HG03108 (cell line): ENCODE measurements at regions not wholly inside any gene's neighbourhood (a gene's known extent, or its start where the extent isn't known, plus 50 kb on each side); places are given as distances from the start of the nearest gene placed in this dataset.
"Not testable (repeated sequence)": the region's sequence is repeated elsewhere in the genome, so short reads cannot be mapped to it uniquely, and the experiment has no call there.

Experiments
- ATAC-seq: cut with Tn5 transposase; IDR thresholded peaks from one replicate; pipeline ENCODE4 v1.9.1; 2021; ENCODE audit warnings: moderate library complexity; ENCODE audit not compliant: unreplicated experiment

DNA sequence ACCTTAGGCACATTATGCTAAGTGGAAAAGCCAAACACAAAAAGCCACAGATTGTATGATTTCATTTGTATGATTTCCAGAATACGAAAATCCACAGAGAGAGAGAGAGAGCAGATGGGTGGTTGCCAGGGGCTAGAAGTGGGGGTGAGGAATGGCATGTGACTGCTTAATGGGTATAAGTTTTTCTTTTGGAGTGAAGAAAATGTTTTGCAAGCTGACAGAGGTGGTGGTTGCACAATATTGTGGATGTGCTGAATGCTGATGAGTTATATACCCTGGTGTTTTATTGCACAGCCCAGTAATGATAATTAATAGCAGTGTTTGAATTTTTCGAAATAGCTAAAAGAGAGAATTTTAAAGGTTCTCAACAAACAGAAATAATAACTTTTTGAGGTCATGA, 386.1 kb upstream of the HS3ST1 start:
- no peak for ATAC-seq

DNA sequence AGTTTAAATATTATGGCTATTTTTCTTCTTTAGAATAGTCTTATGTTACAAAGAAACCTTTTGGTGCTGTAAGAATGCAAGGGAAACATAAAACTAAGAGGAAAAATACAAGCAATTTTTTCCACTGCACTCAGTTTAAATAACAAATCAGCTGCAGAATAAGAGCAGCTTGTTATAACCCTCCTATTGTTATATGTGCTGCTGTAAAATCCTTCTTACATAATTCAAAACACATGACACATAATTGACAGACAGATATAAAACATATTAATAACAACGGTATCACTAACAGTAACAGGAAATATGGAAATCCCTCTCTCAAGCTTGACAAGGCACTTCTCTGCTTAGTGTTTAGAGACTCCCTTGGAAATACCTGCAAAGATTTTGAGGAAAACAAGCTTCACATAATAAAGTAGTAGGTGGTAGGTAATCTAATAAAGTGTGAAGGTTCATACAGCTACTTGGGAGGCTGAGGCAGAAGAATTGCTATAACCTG, 385.3 kb upstream of the HS3ST1 start:
- ATAC-seq = no peak

DNA sequence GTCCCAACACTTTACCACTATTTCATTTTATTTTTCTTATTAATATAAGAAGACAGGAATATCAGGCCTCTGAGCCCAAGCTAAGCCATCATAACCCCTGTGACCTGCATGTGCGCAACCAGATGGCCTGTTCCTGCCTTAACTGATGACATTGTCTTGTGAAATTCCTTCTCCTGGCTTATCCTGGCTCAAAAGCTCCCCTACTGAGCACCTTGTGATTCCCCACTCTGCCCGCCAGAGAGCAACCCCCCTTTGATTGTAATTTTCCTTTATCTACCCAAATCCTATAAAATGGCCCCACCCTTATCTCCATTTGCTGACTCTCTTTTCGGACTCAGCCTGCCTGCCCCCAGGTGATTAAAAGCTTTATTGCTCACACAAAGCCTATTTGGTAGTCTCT, 382.8 kb upstream of the HS3ST1 start:
- not testable (repeated sequence) for ATAC-seq

DNA sequence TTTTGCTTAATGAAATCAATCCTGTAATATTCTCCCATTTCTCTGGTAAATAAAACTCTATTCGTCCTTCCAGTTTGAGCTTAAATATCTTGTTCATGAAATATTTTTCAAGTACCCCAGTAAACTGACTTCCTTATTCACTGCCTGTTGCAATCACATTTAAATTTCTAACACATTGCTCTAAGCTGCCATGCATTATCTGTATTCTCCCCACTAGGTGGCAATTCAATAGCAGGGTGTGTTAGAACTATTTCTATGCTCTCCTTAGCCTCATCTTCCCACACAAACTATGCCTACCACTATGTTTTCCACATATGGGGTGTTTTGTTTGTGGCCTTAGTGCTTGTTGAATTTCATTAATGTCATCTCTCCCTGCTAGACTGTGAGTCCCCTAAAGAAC, 377.1 kb upstream of the HS3ST1 start:
- ATAC-seq = no peak

DNA sequence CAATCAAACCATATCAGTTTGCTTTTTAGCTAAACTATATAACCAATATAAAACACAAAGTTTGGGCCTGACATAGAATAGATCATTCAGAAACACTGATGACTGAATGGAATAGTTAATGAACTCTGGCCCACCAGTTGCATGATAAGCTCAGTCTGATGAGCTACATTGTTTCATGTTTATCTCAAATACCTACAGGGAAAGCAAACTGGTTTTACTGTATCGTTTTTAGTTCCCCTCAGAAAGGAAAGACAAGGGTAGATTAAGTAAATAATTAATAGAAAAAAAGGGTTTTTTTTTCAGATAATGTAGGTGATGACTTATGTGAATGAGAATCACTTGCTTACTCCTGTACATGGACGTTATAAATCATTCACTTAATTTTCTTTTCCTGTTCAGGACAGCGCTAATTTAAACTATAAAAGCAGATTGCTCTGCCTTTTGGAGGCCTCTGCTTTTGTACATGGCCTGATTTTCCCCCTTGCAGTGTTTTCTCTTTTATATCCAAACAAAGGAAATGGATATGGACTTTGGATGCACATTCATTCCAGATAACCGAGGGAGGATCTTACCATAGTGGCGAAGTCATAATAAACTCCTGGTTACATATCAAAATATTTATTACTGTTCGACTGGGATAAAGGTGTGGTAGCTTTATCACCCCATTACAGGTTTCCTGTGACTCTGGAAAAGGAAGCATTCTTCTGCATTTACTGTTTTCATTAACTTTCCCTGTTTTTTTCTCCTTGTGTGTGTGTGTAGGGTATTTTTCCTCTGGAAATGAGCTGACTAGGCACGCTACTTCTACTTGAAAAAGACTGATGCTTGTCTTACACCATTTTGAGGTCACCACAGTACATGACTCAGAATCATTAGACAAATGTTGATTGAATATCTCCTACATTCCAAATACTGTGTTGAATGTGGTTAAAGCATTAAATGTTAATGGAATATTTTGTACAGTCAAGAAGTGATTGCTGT, 373.1 kb upstream of the HS3ST1 start:
- ATAC-seq = no peak

DNA sequence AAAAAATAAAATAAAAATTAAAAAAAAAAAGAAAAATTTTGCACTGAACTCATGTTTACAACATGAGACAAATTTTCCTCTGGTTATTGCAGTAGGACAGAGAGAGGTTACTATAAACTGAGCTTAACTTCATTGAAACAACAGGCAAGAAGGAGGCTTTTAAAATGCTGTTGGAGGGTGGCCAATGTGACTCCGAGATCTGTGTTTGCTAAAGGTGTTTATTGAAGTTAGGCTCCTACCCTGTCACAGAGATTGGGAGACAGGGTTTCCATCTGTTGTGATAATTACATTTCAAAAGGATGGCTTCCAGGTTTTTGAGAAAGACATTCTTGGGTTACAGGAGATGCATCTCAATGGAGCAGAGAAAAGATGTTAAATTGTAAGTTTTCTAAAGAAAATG, 370.5 kb upstream of the HS3ST1 start:
- no peak for ATAC-seq

DNA sequence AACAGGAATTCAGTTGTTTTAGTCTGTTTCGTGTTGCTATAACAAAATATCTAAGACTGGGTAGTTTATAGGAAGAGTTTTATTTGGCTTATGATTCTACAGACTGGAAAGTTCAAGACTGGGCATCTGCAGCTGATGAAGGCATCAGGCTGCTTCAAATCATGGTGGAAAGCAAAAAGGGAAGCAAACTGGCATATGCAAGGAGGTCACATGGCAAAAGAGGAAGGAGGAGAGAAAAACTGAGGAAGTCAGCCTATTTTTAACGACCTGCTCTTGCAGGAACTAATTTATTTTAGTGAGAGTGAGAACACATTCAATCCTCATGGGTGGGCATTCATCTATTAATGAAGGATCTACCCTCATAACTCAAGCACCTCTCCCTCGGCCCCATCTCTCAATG, 363.1 kb upstream of the HS3ST1 start:
- ATAC-seq = no peak

DNA sequence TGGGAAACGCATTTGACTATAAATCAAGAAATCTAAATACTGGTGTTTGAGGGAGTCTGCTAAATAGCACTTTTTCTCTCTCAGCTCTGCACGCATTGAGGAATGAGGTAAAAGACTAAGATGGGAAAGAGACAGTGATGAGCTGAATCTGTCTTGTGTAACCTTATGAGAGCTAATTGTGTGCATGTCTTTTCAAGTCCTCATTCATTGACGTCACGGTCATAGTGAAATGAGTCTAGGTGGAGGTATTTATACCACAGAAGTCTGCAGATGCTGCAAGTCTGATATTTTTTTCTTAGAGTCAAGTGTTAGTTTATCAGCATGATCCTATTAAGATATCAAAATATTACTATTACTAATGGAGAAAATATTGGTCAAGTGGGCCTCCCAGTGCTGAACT, 361.5 kb upstream of the HS3ST1 start:
- no peak for ATAC-seq

DNA sequence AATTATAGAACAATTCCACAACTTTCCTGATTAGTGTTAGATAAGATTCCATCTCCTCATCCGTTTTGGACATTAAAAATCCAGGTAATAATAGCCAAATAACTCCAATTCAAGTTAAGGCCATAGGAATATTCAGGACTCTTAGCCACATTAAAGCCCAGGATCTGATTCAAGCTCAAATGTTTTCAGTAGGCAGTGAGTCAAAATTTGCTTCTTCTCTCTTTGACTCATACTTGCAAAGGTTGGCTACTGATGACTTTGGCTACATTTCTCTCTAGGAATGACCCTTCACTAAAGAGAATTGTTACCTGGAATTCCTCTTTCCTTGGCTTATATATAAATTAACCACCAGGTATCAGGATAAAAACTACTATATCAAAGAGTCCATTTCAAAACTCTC, 354.9 kb upstream of the HS3ST1 start:
- ATAC-seq = no peak

DNA sequence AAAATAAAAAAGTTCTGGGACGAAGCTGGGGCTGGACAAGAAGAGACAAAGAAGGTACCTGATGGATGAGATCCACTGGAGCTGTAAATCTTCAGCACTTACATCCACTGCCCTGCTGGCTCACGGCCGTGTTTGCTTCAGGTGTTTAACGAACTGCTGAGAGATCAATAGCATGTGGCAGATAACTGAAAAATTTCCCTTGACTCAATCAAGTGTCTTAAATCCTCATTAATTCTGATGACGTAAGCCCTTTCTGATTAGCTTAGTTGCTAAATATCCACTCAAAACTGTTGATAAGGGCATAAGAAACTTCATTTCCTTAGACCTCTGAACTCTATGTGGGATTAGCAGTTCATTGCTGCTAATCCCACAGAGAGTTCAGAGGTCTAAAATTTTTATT, 354.2 kb upstream of the HS3ST1 start:
- no peak for ATAC-seq

DNA sequence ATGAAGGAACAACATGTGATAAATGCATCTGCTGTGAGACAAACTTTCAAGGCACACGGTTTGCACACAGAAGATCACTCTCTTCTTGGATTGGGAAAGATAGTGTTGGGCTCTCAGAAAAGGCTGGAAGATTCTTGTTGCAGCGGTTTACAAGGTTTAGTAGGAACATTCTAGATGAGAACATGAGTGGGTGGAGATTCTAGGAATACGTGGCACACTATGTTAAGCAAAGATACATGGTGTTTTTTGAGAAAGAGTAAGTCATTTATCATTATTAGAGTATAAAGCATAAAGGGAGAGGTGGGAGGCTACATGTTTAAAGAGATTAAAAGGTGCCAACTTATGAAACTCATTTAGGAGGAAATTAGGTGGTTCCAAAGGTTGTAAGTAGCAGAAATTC, 348.8 kb upstream of the HS3ST1 start:
- ATAC-seq = no peak

DNA sequence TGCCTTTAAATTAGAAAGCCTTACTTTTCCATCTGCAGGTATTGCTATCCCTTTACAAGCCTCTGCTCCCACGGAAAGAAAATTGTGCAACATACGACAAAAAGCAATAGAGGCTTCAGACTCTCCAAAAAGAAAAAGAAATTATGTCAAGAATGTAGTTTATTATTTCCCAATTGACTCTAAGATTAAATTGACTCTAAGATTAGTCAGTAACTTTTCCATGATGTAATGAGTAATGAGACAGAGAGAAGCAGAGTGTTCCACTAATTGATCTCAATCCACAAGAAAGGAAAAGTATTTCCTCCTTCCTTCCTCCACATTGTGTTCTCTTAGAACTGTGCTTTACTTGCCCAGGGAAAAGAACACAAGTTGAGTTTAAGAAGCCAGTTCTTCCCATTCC, 345.7 kb upstream of the HS3ST1 start:
- ATAC-seq = no peak

DNA sequence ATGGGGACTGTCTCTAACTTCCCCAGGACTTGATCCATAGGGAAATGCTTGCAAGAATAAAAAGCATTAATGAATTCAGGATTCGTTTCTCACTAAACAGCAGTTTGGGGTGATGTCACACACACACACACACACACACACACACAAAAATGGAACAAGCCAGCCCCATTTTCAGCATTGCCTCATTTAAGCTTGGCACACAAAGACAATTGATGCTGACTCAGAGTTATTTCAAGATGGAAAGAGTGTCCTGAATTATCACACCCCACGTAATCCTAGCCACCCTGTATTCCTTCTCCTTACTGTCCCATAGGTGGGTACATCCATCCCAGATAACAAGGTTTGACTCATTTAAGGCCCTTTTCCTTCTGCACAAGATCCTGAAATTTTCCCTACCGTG, 345.1 kb upstream of the HS3ST1 start:
- no peak for ATAC-seq

DNA sequence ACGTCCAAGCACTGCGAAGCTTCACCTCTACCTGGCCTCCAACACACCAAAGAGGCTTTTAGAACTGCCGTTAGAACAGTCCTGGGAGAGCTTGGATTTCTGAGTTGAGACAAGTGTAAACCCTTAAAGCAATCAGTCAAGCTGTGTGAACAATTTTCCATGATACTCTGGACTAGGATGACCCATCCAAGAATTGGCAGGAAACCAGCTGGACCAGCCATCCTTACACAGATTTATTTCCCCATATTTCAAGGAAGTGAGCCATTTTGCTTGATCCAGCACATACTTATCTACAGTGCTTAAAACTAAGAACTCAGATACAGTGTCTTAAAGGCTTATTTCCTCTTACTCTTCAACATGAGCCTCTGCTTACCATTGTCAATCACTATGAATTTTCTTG, 340.7 kb upstream of the HS3ST1 start:
- ATAC-seq = no peak

DNA sequence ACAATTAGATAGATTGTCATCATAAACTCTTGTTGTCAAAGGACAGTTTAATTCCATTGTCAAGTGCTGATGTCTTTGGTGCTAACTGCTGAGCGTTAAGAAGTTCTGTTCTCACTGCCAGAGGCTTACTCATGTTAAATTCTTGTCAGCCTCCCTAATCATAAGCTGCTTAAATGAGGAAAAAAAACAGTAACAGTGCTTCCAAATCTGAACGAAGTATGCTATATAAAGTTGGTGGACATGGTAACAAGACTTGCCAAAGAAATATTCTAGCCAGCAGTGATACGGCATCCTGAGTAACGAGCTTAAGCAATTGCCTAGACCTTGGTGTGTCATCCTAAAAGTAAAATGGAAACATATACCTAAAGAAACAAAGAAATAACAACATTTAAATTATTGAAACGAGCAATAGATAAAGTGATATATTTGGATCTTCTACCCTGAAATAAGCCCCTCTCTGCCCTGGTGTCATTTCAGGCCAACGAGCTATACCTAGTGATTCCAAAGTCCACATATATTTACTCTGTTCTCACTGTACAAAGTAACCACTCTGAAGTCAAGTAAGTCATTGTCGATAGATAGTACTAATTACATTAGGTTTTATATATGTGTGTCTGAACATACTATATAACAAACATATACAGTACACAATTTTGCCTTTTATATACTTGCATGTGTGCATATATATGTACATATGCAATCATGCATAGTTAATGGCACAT, 339.7 kb upstream of the HS3ST1 start:
- ATAC-seq = no peak

DNA sequence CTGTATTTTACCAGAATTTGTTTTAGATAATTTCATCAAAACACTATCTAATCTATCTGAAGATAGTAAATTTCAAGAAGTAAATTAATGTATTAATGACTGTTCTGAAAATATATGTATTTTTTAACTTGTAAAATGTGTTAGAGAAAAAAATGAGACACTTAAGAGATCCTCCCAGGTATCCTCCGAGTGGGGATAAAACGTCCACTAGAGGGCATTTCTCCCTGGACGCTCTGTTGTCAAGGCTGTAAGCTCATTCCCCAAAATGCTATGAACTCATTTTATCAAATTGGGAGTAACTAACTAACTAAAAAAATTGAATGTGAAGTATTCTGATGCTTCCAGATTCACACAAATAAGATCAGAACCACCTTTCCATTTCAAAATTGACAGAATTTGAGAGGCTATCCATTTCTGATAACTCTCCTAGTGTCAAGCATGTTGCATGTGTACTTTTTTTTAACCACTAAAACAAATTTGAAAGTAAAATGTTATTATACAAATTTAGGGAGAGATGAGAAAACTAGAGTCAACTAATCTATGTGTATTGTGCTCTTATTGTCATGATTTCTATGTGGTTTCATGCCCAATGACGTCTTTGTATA, 337.3 kb upstream of the HS3ST1 start:
- ATAC-seq = no peak

DNA sequence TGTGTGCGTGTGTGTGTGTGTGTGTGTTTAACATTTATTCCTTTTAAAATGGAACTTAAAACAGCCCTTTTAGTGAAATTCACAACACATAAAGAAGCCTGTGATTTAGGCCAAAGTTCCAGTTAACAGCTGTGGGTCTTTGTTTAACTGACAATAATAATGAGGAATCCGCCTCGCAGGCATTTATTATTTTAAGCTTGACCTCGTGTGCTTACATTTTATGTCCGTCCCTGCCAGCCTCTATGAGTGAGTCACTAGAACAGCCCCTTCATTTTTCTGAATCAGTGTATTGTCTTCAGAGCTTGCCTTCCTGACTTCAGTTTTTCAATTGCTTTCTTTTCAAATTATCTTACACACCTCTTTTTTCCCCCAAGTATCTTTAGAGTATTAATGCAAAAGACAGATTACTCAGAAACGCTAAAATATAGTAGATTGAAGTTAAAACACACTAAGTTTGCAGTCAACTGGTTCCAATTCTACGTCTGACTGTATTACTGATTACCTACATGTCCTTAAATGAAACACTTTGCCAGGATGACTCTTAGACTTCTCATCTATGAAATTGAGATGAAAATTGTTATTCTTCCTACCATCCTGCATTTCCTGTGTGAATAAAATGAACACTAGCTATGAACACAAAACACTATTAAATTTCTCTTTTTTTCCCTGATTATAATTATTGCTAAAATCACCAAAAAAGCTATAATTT, 319.6 kb upstream of the HS3ST1 start:
- ATAC-seq = no peak

DNA sequence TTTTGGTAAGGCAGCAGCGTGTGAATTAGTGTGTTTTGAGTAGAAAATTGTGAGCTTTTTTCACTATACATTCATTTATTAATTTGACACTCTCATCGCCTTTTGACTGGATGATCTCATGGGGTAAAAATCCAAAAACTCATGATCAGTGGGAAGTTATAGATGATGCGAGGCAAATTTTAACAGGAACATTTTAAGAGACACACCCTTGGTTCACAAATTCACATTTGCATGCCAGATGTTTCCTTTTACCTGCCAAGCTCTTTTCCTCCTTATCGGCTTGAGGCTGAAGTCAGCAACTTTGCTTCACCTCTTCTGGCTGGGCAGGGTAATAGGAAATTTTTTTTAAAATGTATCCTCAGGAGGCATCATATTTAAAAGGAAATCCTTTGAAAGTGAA, 318.0 kb upstream of the HS3ST1 start:
- no peak for ATAC-seq

DNA sequence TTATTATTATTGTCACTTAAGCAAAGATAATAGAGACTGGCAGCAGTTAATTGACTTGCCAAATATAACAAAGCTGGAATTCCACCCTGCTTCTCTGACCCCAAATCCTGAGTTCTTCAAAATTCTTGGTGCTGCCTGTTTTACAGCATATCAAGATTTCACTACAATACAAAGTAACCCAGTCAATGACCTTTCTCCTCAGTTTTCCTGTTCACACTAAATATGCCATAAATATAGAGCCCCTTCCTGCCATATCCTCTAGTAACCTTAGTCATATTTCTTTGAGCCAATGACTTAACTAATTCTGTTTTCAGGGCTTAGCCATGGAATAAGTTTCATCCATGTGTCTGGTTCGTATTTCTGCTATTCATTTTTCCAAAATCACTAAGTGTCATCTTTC, 315.3 kb upstream of the HS3ST1 start:
- ATAC-seq = no peak

DNA sequence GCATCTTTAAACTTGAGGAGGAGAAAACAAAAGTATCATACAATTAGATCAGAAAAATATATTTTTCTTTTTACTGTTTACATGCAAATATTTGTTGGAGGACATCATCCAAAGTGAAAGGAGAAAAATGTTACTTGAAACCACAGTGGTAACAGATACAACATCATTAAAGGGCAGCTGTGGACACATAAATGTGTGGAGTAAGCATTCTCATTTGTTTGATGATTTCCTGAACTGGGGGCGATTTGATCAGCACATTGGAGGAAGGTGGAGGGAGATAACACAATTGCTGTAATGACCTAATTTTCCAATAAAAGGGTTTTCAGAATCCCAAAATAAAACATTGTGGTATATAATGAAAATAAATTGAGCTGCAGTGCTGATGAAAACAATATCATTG, 314.5 kb upstream of the HS3ST1 start:
- ATAC-seq = no peak

DNA sequence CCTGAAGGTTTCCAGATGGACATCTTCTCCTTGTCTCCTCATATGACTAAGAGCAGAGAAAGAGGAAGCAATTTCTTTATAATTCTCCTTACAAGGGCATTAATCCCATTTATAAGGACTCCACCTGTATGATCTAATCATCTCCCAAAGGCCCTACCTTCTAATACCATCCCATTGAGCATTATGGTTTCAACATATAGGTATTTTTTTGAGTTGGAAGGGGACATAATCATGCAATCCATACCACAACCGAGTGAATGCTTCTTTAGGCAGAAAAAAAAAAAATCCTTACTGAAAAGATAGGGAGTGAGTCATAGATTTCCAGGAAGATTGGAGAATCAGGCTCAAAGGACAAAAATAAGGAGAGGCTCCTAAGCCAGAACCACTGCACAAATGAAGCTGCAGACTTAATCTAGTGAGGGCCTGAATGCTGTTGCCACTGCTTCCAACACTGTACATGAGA, 312.5 kb upstream of the HS3ST1 start:
- no peak for ATAC-seq
